GM12891 (cell line): ENCODE measurements at regions not wholly inside any gene's neighbourhood (a gene's known extent, or its start where the extent isn't known, plus 50 kb on each side); places are given as distances from the start of the nearest gene placed in this dataset.

Source experiments
- POLR2A ChIP-seq: IDR thresholded peaks from 2 replicates; pipeline ENCODE4 v1.6.1; 2011; ENCODE audit warnings: low read depth, low read length, control low read depth
- POLR2AphosphoS5 ChIP-seq: IDR thresholded peaks from 2 replicates; pipeline ENCODE4 v1.6.1; 2011; ENCODE audit warnings: low read depth, low read length, control low read depth
- SPI1 ChIP-seq: IDR thresholded peaks from 2 replicates; pipeline ENCODE4 v1.6.1; 2011; ENCODE audit warnings: low read depth, low read length, control low read depth
- TAF1 ChIP-seq: IDR thresholded peaks from 2 replicates; pipeline ENCODE4 v1.6.1; 2011; ENCODE audit warnings: low read depth, low read length, control low read depth

- TF ChIP-seq POLR2AphosphoS5 (no peak), TAF1 (no peak), SPI1 (no peak), POLR2A (no peak)
Measured at GRCh38 chr2:48203668-48204067, 110.8 kb upstream of the FOXN2 start.
